ENCODE measurements at regions not wholly inside any gene's neighbourhood (a gene's known extent, or its start where the extent isn't known, plus 50 kb on each side); places are given as distances from the start of the nearest gene placed in this dataset.
"Not testable (repeated sequence)": the region's sequence is repeated elsewhere in the genome, so short reads cannot be mapped to it uniquely, and the experiment has no call there.

DNA sequence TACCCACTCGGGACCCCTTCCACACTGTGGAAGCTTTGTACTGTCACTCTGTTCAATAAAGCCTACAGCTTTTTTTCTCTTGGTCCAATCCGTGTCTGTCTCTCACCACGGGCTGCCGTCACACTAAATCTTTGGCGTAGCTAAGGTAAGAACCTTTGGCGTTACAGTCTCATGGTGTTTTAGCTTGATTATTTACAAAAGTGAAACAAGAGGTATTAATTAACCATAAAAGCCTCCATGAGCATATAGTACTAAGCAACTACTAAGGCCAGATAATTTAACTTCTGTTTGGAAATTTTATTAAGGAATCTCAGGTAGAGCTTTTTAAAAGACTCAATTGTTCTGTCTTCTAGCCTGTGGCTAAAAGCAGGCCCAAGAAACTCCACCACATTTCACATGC, 370.7 kb upstream of the TRPC7 start:
- ChIA-PET POLR2A (no interaction called here), CTCF (interaction anchor here (1.0 kb wide), 1 partner anchor 15 kb away, joined by 4 read pairs; no protein-coding TSS in a partner anchor)
- TF ChIP-seq FOXA1 (IDR thresholded peaks at IDR 0.05) = no peak
- TF ChIP-seq TARDBP (IDR thresholded peaks at IDR 0.05) = no peak

DNA sequence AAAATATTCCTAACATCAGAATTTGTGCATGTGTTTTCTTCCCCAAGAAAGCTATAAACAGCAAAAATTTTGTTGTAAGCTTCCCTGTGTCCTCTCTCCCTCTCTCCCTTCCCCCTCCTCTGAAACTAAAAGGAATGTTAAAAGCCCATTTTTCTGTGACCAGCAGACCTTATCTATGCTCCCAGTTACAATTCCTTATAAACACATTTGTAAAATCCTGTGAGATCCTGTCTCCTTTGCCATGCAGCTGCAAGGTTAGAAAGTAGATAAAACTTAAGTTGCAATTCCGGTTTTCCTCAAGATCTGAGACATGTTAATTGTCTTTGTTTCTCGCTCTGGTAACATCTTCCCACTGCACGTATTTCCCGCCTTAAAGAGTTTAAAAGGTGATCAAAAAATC, 370.3 kb upstream of the TRPC7 start:
- CTCF ChIA-PET; POLR2A ChIA-PET; DNase-seq (ENCODE audit: extremely low spot score): not testable (repeated sequence)

More for the DNA sequence above, 370.7 kb upstream of the TRPC7 start:
- no peak for DNase-seq (ENCODE audit: extremely low spot score)

DNA sequence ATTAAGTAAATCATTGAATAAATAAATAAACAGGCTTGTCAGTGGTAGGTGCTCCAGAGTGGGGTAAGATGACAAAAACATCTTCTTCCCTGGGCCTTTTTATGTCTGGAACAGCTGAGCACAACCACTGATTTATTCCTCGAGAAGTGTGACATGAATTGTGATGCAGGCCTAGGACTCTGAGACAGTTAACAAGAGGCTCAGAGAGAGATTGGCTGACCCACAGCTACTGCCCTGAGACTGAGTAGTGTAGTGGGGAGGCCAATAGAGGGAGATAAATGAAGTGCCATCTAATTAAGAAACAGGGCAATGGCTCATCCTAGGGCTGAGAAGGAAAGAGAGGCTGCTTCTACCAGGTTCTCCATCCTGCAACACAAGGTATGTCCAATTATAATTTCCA, 369.3 kb upstream of the TRPC7 start:
- TF ChIP-seq, protein P1, sequence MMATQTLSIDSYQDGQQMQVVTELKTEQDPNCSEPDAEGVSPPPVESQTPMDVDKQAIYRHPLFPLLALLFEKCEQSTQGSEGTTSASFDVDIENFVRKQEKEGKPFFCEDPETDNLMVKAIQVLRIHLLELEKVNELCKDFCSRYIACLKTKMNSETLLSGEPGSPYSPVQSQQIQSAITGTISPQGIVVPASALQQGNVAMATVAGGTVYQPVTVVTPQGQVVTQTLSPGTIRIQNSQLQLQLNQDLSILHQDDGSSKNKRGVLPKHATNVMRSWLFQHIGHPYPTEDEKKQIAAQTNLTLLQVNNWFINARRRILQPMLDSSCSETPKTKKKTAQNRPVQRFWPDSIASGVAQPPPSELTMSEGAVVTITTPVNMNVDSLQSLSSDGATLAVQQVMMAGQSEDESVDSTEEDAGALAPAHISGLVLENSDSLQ (IDR thresholded peaks at IDR 0.05) = no peak
- TF ChIP-seq L3MBTL2 (conservative IDR thresholded peaks at IDR 0.05) = no peak
- no peak for TF ChIP-seq FOXA1 (IDR thresholded peaks at IDR 0.05)
- TF ChIP-seq CTBP1 (IDR thresholded peaks at IDR 0.05; ENCODE audit: borderline replicate concordance) = no peak
- no peak for TF ChIP-seq NFRKB (IDR thresholded peaks at IDR 0.05)
- no peak for TF ChIP-seq BHLHE40 (IDR thresholded peaks at IDR 0.05; ENCODE audit: borderline replicate concordance)
- no peak for TF ChIP-seq ZNF384 (IDR thresholded peaks at IDR 0.05)
- no peak for DNase-seq (ENCODE audit: extremely low spot score)
- CTCF ChIA-PET = no interaction called here
- POLR2A ChIA-PET = no interaction called here

DNA sequence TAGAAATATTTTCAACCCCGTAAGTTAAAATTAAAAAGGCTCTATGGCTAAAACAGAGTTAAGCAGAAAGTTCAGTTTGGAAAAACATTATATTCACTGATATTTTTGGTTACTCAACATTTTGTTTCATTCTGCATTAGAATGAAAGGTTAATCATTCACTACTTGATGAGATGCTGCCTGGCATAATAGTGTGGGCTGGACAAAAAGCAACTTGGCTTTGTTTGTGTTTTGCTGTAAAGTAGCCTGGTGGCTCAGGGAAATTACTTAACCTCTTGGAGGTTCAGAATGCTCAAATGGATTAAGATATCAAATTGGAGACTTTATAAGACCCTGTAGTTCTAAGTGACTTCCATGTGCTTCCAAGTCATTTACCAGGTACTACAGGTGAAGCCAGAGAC, 367.4 kb upstream of the TRPC7 start:
- TF ChIP-seq ARNT (IDR thresholded peaks at IDR 0.05) = no peak
- no peak for TF ChIP-seq TARDBP (IDR thresholded peaks at IDR 0.05)
- TF ChIP-seq SP1 (IDR thresholded peaks at IDR 0.05) = no peak
- DNase-seq (ENCODE audit: extremely low spot score) = no peak
- ChIA-PET POLR2A (no interaction called here), CTCF (no interaction called here)

DNA sequence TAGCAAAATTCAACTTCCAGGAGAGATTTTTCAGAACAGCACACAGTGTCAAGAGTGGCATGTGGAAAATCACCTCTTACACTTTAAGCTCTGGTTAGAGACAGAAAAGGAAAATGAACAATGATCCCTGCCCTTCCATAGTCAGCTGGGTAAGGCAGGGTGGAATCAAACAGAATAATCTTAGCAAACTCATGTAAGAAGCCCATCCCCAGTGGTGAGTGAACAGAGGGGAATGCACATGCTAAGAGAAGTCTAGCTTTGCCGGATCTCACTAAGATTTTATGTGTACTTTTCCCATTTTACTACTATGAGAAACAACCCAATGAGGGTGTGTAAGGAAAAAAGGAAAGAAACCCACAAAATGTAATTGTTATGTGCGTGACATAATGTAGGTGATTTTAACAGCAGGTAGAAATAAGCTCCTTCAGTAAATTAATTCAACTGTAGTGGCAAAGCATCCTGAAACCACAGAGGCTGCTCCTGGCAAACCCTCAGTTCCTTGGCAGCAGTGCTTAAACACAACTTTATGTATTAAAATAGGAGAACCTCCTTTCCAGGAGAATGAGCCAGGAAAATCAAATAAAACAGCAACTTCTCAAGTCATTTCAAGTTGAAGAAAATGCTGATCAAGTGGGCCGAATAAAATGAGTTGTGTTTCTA, 366.0 kb upstream of the TRPC7 start:
- DNase-seq (ENCODE audit: extremely low spot score) = no peak
- ChIA-PET CTCF (interaction anchor here (1.0 to 1.2 kb wide), 2 partner anchors 38 to 39 kb away, joined by 3 to 4 read pairs; no protein-coding TSS in a partner anchor), POLR2A (no interaction called here)
- TF ChIP-seq LEF1 (IDR thresholded peaks at IDR 0.05; ENCODE audit: borderline replicate concordance) (no peak), ARNT (IDR thresholded peaks at IDR 0.05) (no peak)

DNA sequence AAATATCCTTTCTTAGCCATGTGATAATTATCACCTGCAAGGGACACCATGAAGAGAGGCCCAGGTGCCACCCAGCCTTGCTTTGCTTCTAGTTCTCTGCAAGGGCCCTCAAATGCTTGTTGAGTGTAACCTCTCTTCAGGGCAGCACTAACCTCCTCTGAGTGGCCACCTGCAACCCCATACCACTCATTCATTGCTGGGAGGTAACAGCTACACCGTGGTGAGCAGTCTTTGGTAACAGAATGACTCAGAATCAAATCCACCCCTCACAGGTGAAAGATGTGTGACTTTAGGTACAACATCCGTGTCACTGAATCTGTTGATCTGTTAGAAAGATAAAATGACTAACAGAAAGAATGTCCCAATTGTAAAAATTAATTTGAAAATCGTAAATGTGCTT, 365.1 kb upstream of the TRPC7 start:
- TF ChIP-seq LEF1 (IDR thresholded peaks at IDR 0.05; ENCODE audit: borderline replicate concordance) (no peak), HDGF (IDR thresholded peaks at IDR 0.05; ENCODE audit: borderline replicate concordance) (no peak), L3MBTL2 (conservative IDR thresholded peaks at IDR 0.05) (no peak), TARDBP (IDR thresholded peaks at IDR 0.05) (no peak), NFRKB (IDR thresholded peaks at IDR 0.05) (no peak), ELF4 (IDR thresholded peaks at IDR 0.05) (no peak), ARNT (IDR thresholded peaks at IDR 0.05) (no peak), CTBP1 (IDR thresholded peaks at IDR 0.05; ENCODE audit: borderline replicate concordance) (no peak), FOXM1 (IDR thresholded peaks at IDR 0.05; ENCODE audit: borderline replicate concordance) (no peak), FOXK2 (IDR thresholded peaks at IDR 0.05) (no peak), ZNF384 (IDR thresholded peaks at IDR 0.05) (no peak)
- ChIA-PET CTCF (interaction anchor here (1.0 to 1.2 kb wide), 2 partner anchors 39 to 40 kb away, joined by 3 to 4 read pairs; no protein-coding TSS in a partner anchor), POLR2A (no interaction called here)
- no peak for DNase-seq (ENCODE audit: extremely low spot score)

DNA sequence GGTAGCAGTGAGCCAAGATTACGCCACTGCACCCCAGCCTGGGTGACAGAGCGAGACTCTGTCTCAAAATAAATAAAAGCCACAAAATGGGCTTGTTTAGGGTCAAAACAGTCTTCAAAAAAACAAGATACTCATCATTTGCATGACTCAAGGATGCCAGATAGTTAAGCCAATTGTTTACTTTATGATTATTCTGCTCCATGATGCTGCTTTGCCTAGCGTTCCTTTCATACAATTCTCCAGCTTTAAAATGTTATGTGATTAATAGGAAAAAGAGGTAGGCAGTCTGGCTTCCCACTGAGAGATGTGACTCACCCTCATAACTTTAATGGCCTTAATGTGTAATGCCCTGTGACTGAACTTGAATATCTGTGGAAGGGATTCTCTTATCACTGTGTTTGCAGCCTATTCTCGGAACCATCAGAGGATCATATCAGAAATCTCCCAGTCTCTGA, 364.6 kb upstream of the TRPC7 start:
- TF ChIP-seq CTBP1 (IDR thresholded peaks at IDR 0.05; ENCODE audit: borderline replicate concordance) (peak; percentile 65; the same call in 1 of the 2 replicates), SUZ12 (IDR thresholded peaks at IDR 0.05) (no peak), TARDBP (IDR thresholded peaks at IDR 0.05) (no peak), BHLHE40 (IDR thresholded peaks at IDR 0.05; ENCODE audit: borderline replicate concordance) (no peak), L3MBTL2 (conservative IDR thresholded peaks at IDR 0.05) (no peak), FOXA1 (IDR thresholded peaks at IDR 0.05) (no peak)
- TF ChIP-seq, protein P1 (IDR thresholded peaks at IDR 0.05) = peak; percentile 25; the same call in 1 of the 2 replicates
- peak; percentile 42 for DNase-seq (ENCODE audit: extremely low spot score)
- POLR2A ChIA-PET = no interaction called here
- CTCF ChIA-PET = interaction anchor here (1.3 kb wide), 1 partner anchor 10 kb away, joined by 3 read pairs; no protein-coding TSS in a partner anchor

DNA sequence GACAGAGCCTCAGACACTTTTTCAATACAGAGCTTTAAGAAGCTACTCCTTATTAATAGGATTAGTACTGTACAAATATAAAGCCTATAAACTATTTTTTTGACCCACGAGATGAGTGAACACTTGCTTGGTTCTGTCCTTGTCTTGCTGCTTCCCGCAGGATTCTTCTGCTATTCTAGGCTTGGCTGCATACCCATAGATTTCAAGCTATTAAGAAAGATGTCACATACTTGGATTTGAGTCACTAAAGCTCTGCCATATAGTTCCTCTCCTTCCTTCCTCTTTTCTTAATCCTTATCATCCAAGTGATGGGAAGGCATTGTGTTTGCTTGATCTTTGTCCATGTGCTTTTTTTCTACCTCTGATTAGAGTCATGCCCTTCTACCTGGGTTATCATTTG, 361.2 kb upstream of the TRPC7 start:
- POLR2A ChIA-PET = interaction anchor here (0.8 kb wide), 1 partner anchor 87 kb away, joined by 3 read pairs; no protein-coding TSS in a partner anchor
- CTCF ChIA-PET = no interaction called here
- no peak for DNase-seq (ENCODE audit: extremely low spot score)
- TF ChIP-seq SP1 (IDR thresholded peaks at IDR 0.05) = no peak
- TF ChIP-seq ZNF384 (IDR thresholded peaks at IDR 0.05) = no peak
- no peak for TF ChIP-seq TARDBP (IDR thresholded peaks at IDR 0.05)
- no peak for TF ChIP-seq HDGF (IDR thresholded peaks at IDR 0.05; ENCODE audit: borderline replicate concordance)
- TF ChIP-seq FOXA1 (IDR thresholded peaks at IDR 0.05) = no peak
- no peak for TF ChIP-seq L3MBTL2 (conservative IDR thresholded peaks at IDR 0.05)
- TF ChIP-seq, protein P1 (IDR thresholded peaks at IDR 0.05) = no peak
- TF ChIP-seq SUZ12 (IDR thresholded peaks at IDR 0.05) = no peak
- TF ChIP-seq FOXK2 (IDR thresholded peaks at IDR 0.05) = no peak
- no peak for TF ChIP-seq ARNT (IDR thresholded peaks at IDR 0.05)
